ENCODE measurements at regions not wholly inside any gene's neighbourhood (a gene's known extent, or its start where the extent isn't known, plus 50 kb on each side); places are given as distances from the start of the nearest gene placed in this dataset.

DNA sequence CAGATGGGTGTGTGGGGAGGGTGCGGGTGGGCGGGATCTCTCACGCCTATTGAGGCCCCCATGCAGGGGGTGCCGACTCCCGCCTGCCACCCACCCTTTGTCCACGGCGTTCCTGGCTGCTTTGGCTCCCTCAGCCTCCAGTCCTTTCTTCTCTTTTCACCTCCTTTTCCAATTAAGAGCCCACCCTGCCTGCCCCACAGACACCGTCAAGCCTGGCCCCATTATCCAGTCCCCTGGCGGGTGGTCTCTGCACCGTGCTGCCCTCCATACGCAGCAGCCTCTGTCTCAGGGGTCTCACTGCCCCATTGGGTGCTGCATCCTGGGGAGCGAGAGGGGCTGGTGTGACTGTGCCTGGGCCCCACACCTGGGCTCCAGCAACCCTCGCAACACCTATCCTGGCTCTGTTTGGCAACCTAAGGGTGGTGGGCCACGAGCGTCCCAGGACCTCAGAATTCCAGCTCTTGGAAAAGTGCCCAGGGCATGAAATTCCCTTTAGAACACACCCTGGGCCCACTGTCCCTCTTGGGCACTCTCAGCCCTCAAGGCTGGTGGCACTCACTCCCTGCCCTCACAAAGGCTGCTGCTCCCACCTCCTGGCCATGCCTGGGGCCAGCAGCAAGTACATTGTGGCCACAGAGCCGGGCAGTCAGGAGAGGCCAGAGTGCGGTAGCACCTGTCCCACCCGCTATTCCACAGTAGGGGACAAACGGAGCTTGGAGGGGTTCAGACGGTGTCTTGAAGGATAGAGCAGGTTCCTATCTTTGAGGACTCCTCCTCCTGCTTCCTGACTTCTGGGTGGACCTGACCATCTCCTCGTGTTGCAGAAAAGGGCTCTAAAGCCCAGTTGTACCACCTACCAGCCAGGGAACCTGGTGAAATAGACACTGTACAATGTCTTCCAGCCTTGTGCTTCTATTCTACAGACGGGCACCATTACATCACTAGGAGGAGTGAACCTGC, 114.1 kb downstream of the KIF26A start:
- Histone ChIP-seq H3K27ac (ENCODE audit: low read depth, low read length) (no peak overlapping the region), H2AFZ (ENCODE audit: low read length, unreplicated experiment) (no peak overlapping the region), H3K36me3 (ENCODE audit: insufficient read depth, low read length) (no peaks in the 10 kb centered on the region), H3K27me3 (ENCODE audit: insufficient read depth, low read length) (peaks cover 3% of the 10 kb centered on the region; the same call in 1 of the 2 replicates), H3K4me1 (ENCODE audit: control insufficient read depth, insufficient read depth, low read length, unreplicated experiment) (no peaks in the 10 kb centered on the region), H3K79me2 (ENCODE audit: control insufficient read depth, insufficient read depth, low read length, unreplicated experiment) (no peaks in the 10 kb centered on the region), H3K4me3 (ENCODE audit: low read depth, low read length) (no peak overlapping the region)

DNA sequence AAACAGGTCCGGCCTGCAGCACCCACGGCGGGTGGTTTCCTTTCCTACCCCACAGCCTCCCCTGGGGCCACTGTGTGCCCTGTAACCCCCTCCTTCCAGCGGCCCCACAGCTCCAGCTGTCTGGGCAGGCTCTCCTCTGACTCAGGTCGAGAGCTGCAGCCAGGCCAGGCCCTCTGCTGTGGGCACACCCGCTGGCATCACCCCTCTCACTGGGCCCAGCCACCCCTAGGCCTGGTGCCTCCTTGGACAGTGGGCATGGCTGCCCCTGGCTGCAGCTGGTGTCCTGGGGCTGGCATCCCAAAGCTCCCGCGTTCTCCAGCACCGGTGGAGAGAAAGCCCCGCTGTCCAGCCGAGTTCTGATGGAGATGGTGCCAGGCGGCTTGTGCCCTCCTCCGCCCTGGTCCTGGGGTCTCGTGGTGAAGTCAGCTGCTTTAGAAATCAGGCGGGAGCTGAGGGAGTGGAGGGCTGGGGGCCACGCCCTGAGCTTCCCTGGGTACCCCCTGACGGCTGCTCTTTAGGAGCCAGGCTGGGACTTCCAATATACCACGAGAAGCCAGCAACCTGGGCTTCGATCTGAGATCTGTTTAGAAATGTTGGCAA, 114.9 kb downstream of the KIF26A start:
- H3K4me3 ChIP-seq (ENCODE audit: low read depth, low read length): no peak overlapping the region
- H2AFZ ChIP-seq (ENCODE audit: low read length, unreplicated experiment): no peak overlapping the region
- no peak overlapping the region for H3K27ac ChIP-seq (ENCODE audit: low read depth, low read length)
- H3K79me2 ChIP-seq (ENCODE audit: control insufficient read depth, insufficient read depth, low read length, unreplicated experiment): no peaks in the 10 kb centered on the region
- peaks cover 11% of the 10 kb centered on the region for H3K27me3 ChIP-seq (ENCODE audit: insufficient read depth, low read length)
- H3K36me3 ChIP-seq (ENCODE audit: insufficient read depth, low read length): no peaks in the 10 kb centered on the region
- no peaks in the 10 kb centered on the region for H3K4me1 ChIP-seq (ENCODE audit: control insufficient read depth, insufficient read depth, low read length, unreplicated experiment)

DNA sequence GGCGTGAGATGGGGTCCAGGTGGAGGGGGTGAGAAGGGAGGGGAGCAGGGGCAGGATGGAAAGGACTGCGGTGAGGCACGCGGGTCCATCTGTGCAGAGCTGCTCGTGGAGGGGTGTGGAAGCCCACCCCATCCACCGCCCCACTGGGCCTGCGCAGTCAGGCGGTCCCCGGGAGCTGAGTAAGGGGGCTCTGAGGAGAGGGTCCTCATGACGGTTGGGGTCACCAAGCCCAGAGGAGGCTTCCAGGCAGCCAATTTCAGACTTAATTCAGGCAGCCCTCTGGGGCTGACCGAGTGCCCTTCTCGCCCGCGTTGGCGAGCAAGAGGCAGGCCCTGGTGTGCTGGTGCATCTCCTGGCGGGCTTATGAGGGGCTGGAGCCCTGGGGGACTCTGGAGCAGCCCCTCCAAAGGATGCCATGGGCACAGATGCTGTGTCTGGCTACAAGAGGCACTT, 115.5 kb downstream of the KIF26A start:
- H2AFZ ChIP-seq (ENCODE audit: low read length, unreplicated experiment): no peak overlapping the region
- H3K27ac ChIP-seq (ENCODE audit: low read depth, low read length): no peak overlapping the region
- H3K36me3 ChIP-seq (ENCODE audit: insufficient read depth, low read length): no peaks in the 10 kb centered on the region
- H3K79me2 ChIP-seq (ENCODE audit: control insufficient read depth, insufficient read depth, low read length, unreplicated experiment): no peaks in the 10 kb centered on the region
- H3K4me1 ChIP-seq (ENCODE audit: control insufficient read depth, insufficient read depth, low read length, unreplicated experiment): no peaks in the 10 kb centered on the region
- peaks cover 14% of the 10 kb centered on the region for H3K27me3 ChIP-seq (ENCODE audit: insufficient read depth, low read length)
- H3K4me3 ChIP-seq (ENCODE audit: low read depth, low read length): no peak overlapping the region

DNA sequence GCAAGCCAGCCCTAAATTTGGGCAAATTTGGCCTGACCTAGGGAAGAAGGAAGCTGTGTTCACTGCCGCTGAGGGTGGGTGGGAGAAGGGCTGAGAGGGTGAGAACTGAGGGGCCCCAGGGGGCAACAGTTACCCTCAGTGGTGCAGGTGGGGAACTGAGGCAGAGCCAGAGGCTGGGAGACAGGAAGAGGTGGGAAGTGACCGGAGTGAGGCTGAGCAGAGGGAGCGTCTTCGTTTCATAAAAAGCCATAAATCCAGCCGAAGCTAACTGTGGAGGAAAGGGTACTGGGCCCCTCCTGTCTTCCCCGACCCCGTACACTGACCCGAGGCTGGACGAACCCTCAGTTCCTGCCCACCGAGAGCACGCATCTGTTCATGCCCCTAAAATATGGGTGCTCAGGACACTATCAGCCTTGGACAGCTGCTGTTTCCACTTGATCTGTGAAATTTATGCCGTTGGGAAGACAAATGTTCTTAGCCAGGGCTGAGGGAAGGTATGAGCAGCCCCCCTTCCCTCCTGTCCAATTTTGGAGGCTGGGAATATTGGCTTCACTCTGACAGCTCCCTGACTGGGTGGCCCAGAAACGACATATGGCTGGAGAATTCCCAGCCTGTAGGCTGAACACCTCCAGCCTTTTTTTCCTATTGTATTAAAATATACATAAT, 116.5 kb downstream of the KIF26A start:
- Histone ChIP-seq H3K36me3 (ENCODE audit: insufficient read depth, low read length) (no peaks in the 10 kb centered on the region), H3K27ac (ENCODE audit: low read depth, low read length) (no peak overlapping the region), H3K27me3 (ENCODE audit: insufficient read depth, low read length) (peaks cover 21% of the 10 kb centered on the region), H3K4me1 (ENCODE audit: control insufficient read depth, insufficient read depth, low read length, unreplicated experiment) (no peaks in the 10 kb centered on the region), H3K4me3 (ENCODE audit: low read depth, low read length) (no peak overlapping the region), H3K79me2 (ENCODE audit: control insufficient read depth, insufficient read depth, low read length, unreplicated experiment) (no peaks in the 10 kb centered on the region), H2AFZ (ENCODE audit: low read length, unreplicated experiment) (no peak overlapping the region)

DNA sequence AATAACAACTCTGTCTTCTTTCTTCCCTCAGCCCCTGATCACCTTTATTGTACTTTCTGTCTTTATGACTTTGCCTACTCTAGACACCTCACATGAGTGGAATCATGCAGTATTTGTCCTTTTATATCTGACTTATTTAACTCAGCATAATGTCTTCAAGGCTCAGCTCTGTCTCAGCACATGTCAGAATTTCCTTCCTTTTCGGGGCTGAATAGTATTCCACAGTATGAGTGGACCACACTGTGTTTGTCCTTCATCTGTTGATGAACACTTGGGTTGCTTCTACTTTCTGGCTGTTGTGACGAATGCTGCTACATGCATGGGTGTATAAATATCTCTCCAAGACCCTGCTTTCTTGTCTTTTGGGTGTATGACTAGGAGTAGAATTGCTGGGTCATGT, 117.6 kb downstream of the KIF26A start:
- H2AFZ ChIP-seq (ENCODE audit: low read length, unreplicated experiment): no peak overlapping the region
- H3K36me3 ChIP-seq (ENCODE audit: insufficient read depth, low read length): no peaks in the 10 kb centered on the region
- H3K4me3 ChIP-seq (ENCODE audit: low read depth, low read length): no peak overlapping the region
- H3K4me1 ChIP-seq (ENCODE audit: control insufficient read depth, insufficient read depth, low read length, unreplicated experiment): no peaks in the 10 kb centered on the region
- H3K79me2 ChIP-seq (ENCODE audit: control insufficient read depth, insufficient read depth, low read length, unreplicated experiment): no peaks in the 10 kb centered on the region
- peaks cover 32% of the 10 kb centered on the region for H3K27me3 ChIP-seq (ENCODE audit: insufficient read depth, low read length)
- no peak overlapping the region for H3K27ac ChIP-seq (ENCODE audit: low read depth, low read length)

DNA sequence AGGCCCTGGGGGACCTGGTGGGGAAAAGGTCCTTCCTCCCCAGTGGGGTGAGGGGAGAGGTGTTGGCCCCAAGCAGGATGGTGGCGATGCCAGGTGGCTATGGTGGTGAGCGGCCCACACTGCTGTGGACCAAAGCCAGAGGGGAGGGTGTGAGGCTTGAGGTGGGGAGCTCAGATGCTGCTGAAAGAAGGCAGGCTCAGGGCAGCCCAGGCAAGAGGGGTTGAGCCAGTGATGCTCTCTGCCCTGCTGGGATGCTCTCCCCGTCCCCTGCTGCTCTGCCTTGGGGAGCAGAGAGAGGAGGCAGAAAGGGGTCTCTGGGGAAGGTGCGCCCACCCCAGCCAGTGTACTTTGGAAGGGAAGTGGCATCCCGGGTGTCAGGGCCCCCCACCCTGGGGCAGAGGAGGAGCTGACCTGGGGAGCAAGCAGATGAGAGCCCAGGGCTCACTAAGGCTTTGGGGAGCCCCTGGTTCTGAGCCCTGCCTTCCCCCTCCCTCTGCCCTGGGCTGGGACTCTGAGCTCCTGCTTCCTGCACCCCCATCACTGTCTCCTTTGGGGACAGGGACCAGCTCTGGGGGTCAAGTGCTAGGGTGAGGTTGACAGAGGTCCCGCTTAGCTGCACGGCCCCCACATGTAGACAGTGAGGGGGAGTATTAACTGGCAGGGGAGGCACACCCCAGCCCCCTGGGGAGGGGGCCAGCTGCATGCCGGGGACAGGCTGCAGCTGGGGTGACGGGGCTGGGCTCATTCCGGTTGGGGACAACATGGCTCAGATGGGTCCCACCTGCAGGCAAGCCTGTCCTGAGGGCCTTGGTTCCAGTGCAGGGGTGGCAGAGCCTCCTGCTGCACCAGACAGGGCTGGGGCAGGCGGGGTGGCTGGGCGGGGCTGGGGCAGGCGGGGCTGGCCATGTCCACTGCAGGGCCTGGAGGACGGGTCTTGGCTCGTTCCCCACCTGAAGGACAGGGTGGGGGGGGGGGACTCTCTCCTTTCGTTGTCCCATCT, 124.4 kb downstream of the KIF26A start:
- H3K79me2 ChIP-seq (ENCODE audit: control insufficient read depth, insufficient read depth, low read length, unreplicated experiment): no peaks in the 10 kb centered on the region
- no peak overlapping the region for H3K27ac ChIP-seq (ENCODE audit: low read depth, low read length)
- no peaks in the 10 kb centered on the region for H3K36me3 ChIP-seq (ENCODE audit: insufficient read depth, low read length)
- no peak overlapping the region for H2AFZ ChIP-seq (ENCODE audit: low read length, unreplicated experiment)
- H3K4me3 ChIP-seq (ENCODE audit: low read depth, low read length): no peak overlapping the region
- peaks cover 37% of the 10 kb centered on the region for H3K27me3 ChIP-seq (ENCODE audit: insufficient read depth, low read length)
- H3K4me1 ChIP-seq (ENCODE audit: control insufficient read depth, insufficient read depth, low read length, unreplicated experiment): no peaks in the 10 kb centered on the region

DNA sequence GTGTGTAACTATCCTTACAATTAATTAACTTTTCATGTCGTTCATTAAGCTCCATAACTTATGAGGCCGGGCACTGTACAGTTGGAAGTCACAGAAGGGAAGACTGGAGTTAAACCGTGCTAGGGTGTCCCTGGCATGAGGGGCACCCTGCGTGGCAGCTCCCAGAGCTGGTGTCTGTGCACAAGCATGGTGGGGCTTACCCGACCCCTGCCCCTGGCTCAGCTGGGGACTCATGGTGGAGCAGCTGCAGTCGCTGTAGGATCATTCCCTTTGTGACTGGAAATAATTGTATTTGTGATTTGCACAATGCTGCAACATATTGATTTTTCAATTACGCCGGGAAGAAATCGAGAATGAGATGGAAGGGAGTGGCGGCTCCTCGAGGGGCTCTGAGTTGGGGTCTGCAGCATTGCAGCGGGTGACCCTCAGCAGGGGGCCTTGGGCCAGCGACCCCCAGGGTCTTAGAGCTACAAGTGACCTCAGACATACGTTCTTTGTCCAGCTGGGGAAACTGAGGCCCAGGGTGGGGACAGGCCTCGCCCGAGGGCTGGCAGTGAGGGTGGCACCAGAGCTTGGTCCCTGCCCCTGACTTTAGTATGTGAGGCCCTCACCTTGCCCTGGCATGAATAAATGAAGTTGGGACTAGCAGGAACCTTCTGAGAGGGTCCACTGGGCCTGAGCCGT, 125.4 kb downstream of the KIF26A start:
- H3K27ac ChIP-seq (ENCODE audit: low read depth, low read length): no peak overlapping the region

DNA sequence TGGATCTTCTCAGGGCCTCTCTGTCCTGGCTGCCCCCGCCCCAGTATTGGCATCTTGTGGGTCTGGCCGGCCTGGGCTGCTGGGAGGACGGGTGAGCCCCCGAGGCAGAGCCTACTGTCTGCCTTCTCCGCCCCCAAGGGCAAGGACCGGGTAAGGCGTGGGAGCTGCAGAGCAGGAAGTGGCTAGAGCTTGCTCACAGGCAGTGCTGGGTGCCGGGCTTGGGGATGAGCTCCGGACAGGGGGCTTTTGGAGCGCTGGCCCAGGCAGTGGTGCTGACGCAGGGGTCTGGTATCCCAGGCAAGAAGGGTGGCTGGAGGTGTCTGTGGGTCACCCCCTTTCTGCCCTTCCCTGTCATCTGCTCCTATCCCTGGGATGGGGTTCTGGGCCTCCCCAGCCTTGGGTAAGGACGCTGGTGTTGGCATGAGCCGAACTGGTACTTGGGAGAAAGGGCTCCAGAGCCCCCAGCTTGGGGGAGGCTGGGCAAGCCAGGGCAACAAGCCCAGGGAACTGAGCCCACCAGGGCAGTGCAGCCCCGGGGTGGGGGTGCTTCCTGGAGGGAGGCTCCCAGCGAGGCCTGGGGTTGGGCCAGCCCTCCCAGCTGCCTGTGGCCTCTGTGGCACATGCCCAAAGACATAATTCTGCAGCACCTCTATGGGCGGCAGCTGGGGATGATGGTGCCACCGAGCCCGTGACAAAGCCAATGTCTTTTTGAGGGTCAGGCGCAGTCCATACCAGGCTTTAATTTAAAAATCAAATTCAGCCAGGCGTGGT, 126.3 kb downstream of the KIF26A start:
- no peaks in the 10 kb centered on the region for H3K36me3 ChIP-seq (ENCODE audit: insufficient read depth, low read length)
- no peak overlapping the region for H3K4me3 ChIP-seq (ENCODE audit: low read depth, low read length)
- no peak overlapping the region for H3K27ac ChIP-seq (ENCODE audit: low read depth, low read length)
- peaks cover 23% of the 10 kb centered on the region for H3K27me3 ChIP-seq (ENCODE audit: insufficient read depth, low read length)
- H2AFZ ChIP-seq (ENCODE audit: low read length, unreplicated experiment): no peak overlapping the region
- H3K79me2 ChIP-seq (ENCODE audit: control insufficient read depth, insufficient read depth, low read length, unreplicated experiment): no peaks in the 10 kb centered on the region
- H3K4me1 ChIP-seq (ENCODE audit: control insufficient read depth, insufficient read depth, low read length, unreplicated experiment): no peaks in the 10 kb centered on the region

More for the DNA sequence above, 125.4 kb downstream of the KIF26A start:
- H3K27me3 ChIP-seq (ENCODE audit: insufficient read depth, low read length): peaks cover 28% of the 10 kb centered on the region
- no peaks in the 10 kb centered on the region for H3K36me3 ChIP-seq (ENCODE audit: insufficient read depth, low read length)
- H3K4me1 ChIP-seq (ENCODE audit: control insufficient read depth, insufficient read depth, low read length, unreplicated experiment): no peaks in the 10 kb centered on the region
- H3K79me2 ChIP-seq (ENCODE audit: control insufficient read depth, insufficient read depth, low read length, unreplicated experiment): no peaks in the 10 kb centered on the region
- H2AFZ ChIP-seq (ENCODE audit: low read length, unreplicated experiment): no peak overlapping the region
- H3K4me3 ChIP-seq (ENCODE audit: low read depth, low read length): no peak overlapping the region

DNA sequence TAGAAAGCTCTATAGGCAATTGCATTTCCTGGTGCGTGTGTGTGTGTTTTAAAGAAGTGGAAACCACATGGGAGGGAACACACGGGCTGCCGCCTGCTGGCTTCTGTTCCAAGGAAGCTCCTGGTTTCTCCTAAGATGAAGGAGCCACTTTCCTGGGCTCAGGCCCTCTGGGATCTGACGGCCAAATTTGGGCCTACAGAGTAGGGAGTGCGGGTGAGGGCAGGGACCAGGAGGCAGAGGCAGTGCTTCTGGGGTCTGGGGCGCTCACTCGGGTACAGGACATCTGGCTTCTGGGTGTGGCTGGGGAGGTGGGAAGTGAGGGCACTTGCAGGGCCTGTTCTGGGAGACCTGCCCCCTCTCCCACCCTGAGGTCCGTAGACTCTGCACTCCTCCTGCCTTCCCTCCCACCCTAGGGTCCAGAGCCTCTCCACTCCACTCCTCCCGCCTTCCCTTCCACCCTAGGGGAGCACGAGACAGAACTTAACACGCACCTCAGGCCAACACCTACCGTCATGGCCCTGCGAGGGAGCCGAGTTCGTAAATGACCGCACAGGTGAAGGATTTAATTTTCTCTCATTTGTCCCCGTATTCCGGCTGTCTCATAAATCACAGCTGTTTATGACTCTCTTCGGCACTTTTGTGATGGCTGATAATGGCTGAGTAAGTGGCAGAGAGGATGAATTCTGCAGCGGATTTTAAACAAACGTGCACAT, 127.7 kb downstream of the KIF26A start:
- H3K27me3 ChIP-seq (ENCODE audit: insufficient read depth, low read length): peaks cover 9% of the 10 kb centered on the region
- no peaks in the 10 kb centered on the region for H3K4me1 ChIP-seq (ENCODE audit: control insufficient read depth, insufficient read depth, low read length, unreplicated experiment)
- H3K27ac ChIP-seq (ENCODE audit: low read depth, low read length): no peak overlapping the region
- no peaks in the 10 kb centered on the region for H3K79me2 ChIP-seq (ENCODE audit: control insufficient read depth, insufficient read depth, low read length, unreplicated experiment)
- no peak overlapping the region for H3K4me3 ChIP-seq (ENCODE audit: low read depth, low read length)
- H3K36me3 ChIP-seq (ENCODE audit: insufficient read depth, low read length): no peaks in the 10 kb centered on the region
- H2AFZ ChIP-seq (ENCODE audit: low read length, unreplicated experiment): no peak overlapping the region

Measured in ACC112 (cell line).